Mesenchymal stem cell (in vitro differentiated cells and primary cell): ENCODE measurements at regions not wholly inside any gene's neighbourhood (a gene's known extent, or its start where the extent isn't known, plus 50 kb on each side); places are given as distances from the start of the nearest gene placed in this dataset.

ENCODE experiments used
- DNase-seq: peaks from one replicate; pipeline ENCODE4 v3.0.0-alpha.2; 2013
- H2AFZ ChIP-seq: one replicate; pipeline ENCODE4 v1.6.1; 2013; ENCODE audit warnings: low read depth, mild to moderate bottlenecking, control low read depth, inconsistent platforms, low read length, moderate library complexity
- H2AK5ac ChIP-seq: 2 replicates; pipeline ENCODE4 v1.6.1; 2013; ENCODE audit warnings: low read length, moderate library complexity, mild to moderate bottlenecking, inconsistent platforms; ENCODE audit not compliant: severe bottlenecking
- H2BK120ac ChIP-seq: one replicate; pipeline ENCODE4 v1.6.1; 2013; ENCODE audit warnings: low read depth, mild to moderate bottlenecking, inconsistent platforms, low read length, moderate library complexity
- H2BK12ac ChIP-seq, 2 experiments: one replicate each; pipeline ENCODE4 v1.6.1; 2013; ENCODE audit warnings: inconsistent platforms in 2 of 2, low read length in 2 of 2, mild to moderate bottlenecking in 2 of 2, moderate library complexity in 2 of 2, control low read depth in 1 of 2
- H2BK15ac ChIP-seq: one replicate; pipeline ENCODE4 v1.6.1; 2013; ENCODE audit warnings: mild to moderate bottlenecking, low read depth, inconsistent platforms; ENCODE audit not compliant: poor library complexity, severe bottlenecking
- H2BK5ac ChIP-seq: 2 replicates; pipeline ENCODE4 v1.6.1; 2013; ENCODE audit warnings: low read depth, mild to moderate bottlenecking, low read length, control low read depth, inconsistent platforms; ENCODE audit not compliant: poor library complexity, severe bottlenecking
- H3K14ac ChIP-seq, 2 experiments: one replicate each; pipeline ENCODE4 v1.6.1; 2013; ENCODE audit warnings: inconsistent platforms in 2 of 2, low read length in 2 of 2, control low read depth in 1 of 2, mild to moderate bottlenecking in 1 of 2, moderate library complexity in 1 of 2
- H3K18ac ChIP-seq, 2 experiments: one replicate each; pipeline ENCODE4 v1.6.1; 2013; ENCODE audit warnings: inconsistent platforms in 2 of 2, low read length in 2 of 2, control low read depth in 1 of 2, low read depth in 1 of 2, mild to moderate bottlenecking in 1 of 2
- H3K23ac ChIP-seq, 2 experiments: one replicate each; pipeline ENCODE4 v1.6.1; 2013; ENCODE audit warnings: inconsistent platforms in 2 of 2, low read length in 2 of 2, mild to moderate bottlenecking in 2 of 2, moderate library complexity in 2 of 2, control low read depth in 1 of 2
- H3K27ac ChIP-seq: 2 replicates; pipeline ENCODE4 v1.5.1; 2013; ENCODE audit warnings: mild to moderate bottlenecking, moderate library complexity, low read length, control low read depth, inconsistent platforms; ENCODE audit not compliant: poor library complexity, severe bottlenecking
- H3K27me3 ChIP-seq, 2 experiments: 2 replicates each; pipeline versions ENCODE4 v1.6.1 to v1.7.0; 2013; ENCODE audit warnings: low read length in 2 of 2, mild to moderate bottlenecking in 2 of 2, moderate library complexity in 2 of 2, control low read depth in 1 of 2, inconsistent platforms in 1 of 2; ENCODE audit not compliant: control insufficient read depth in 1 of 2, insufficient read depth in 1 of 2
- H3K36me3 ChIP-seq, 2 experiments: 2 replicates each; pipeline versions ENCODE4 v1.6.1 to v1.7.0; 2013; ENCODE audit warnings: low read length in 2 of 2, control low read depth in 1 of 2, inconsistent platforms in 1 of 2, low read depth in 1 of 2, mild to moderate bottlenecking in 1 of 2; ENCODE audit not compliant: insufficient read depth in 2 of 2, control insufficient read depth in 1 of 2
- H3K4ac ChIP-seq, 2 experiments: one replicate each; pipeline ENCODE4 v1.6.1; 2013; ENCODE audit warnings: inconsistent platforms in 2 of 2, low read length in 2 of 2, mild to moderate bottlenecking in 2 of 2, moderate library complexity in 2 of 2, control low read depth in 1 of 2, low read depth in 1 of 2
- H3K4me1 ChIP-seq: 2 replicates; pipeline ENCODE4 v1.6.1; 2013; ENCODE audit warnings: low read depth, low read length, control low read depth; ENCODE audit not compliant: control insufficient read depth, insufficient read depth
- H3K4me2 ChIP-seq: 2 replicates; pipeline ENCODE4 v1.6.1; 2013; ENCODE audit warnings: low read length, mild to moderate bottlenecking, inconsistent platforms; ENCODE audit not compliant: poor library complexity, severe bottlenecking
- H3K4me3 ChIP-seq, 2 experiments: 2 replicates each; pipeline versions ENCODE4 v1.5.1 to v1.7.0; 2013; ENCODE audit warnings: low read length in 2 of 2, mild to moderate bottlenecking in 2 of 2, control low read depth in 1 of 2, low read depth in 1 of 2; ENCODE audit not compliant: insufficient read depth in 1 of 2
- H3K79me1 ChIP-seq: replicated peaks from 2 replicates; pipeline ENCODE4 v1.6.1; 2013; ENCODE audit warnings: mild to moderate bottlenecking, control low read depth, low read length, inconsistent platforms; ENCODE audit not compliant: poor library complexity, severe bottlenecking
- H3K9ac ChIP-seq: 2 replicates; pipeline ENCODE4 v1.7.0; 2013; ENCODE audit warnings: mild to moderate bottlenecking, low read length, moderate library complexity
- H3K9me3 ChIP-seq: 2 replicates; pipeline ENCODE4 v1.7.0; 2013; ENCODE audit warnings: mild to moderate bottlenecking, low read length; ENCODE audit not compliant: control insufficient read depth
- H4K8ac ChIP-seq: one replicate; pipeline ENCODE4 v1.6.1; 2013; ENCODE audit warnings: inconsistent platforms, mild to moderate bottlenecking, low read length, moderate library complexity
- H4K91ac ChIP-seq: one replicate; pipeline ENCODE4 v1.6.1; 2013; ENCODE audit warnings: mild to moderate bottlenecking, low read length, inconsistent platforms
- WGBS: methylation state at CpG from one replicate; pipeline ENCODE4 v1.1.7; 2013; ENCODE audit warnings: mixed read lengths; 5-methylcytosine and 5-hydroxymethylcytosine counted together

- H3K23ac ChIP-seq = no peak overlapping the region
- no peak overlapping the region for H4K91ac ChIP-seq
- no peaks in the 10 kb centered on the region for H3K36me3 ChIP-seq
- 25% methylated on average over 23 of the region's 23 CpGs for WGBS
- H3K14ac ChIP-seq = no peak overlapping the region
- no peak overlapping the region for H2AFZ ChIP-seq
- H2BK15ac ChIP-seq = no peak overlapping the region
- no peak overlapping the region for H2BK5ac ChIP-seq
- H2AK5ac ChIP-seq = no peak overlapping the region
- H3K9ac ChIP-seq = peak overlapping the region; percentile 54
- peak overlapping the region in 1 of 2 experiments; percentile 73 for H3K4me3 ChIP-seq
- no peak overlapping the region for H3K18ac ChIP-seq
- no peaks in the 10 kb centered on the region for H3K9me3 ChIP-seq
- no peak overlapping the region for H3K27ac ChIP-seq
- peaks cover 10 to 14% of the 10 kb centered on the region in 2 experiments for H3K27me3 ChIP-seq
- H3K4me1 ChIP-seq = peaks cover 4% of the 10 kb centered on the region
- no peak overlapping the region for H3K4ac ChIP-seq
- no peak overlapping the region for H2BK120ac ChIP-seq
- peak overlapping the region; percentile 84 for H3K4me2 ChIP-seq
- no peak overlapping the region for H2BK12ac ChIP-seq
- no peaks in the 10 kb centered on the region for H3K79me1 ChIP-seq
- no peak overlapping the region for H4K8ac ChIP-seq
- peak; percentile 76 for DNase-seq
Measured at GRCh38 chr6:27547157-27548075, 74.5 kb upstream of the ZNF184 start.

- Histone ChIP-seq H2BK120ac (no peak overlapping the region), H4K91ac (no peak overlapping the region), H3K27ac (no peak overlapping the region), H2AK5ac (no peak overlapping the region), H3K27me3 (peaks cover 16% of the 10 kb centered on the region in 2 experiments), H4K8ac (no peak overlapping the region), H3K14ac (no peak overlapping the region), H3K18ac (no peak overlapping the region), H3K4me1 (peaks cover 3% of the 10 kb centered on the region), H3K4me2 (no peak overlapping the region), H3K79me1 (no peaks in the 10 kb centered on the region), H3K23ac (no peak overlapping the region), H3K36me3 (no peaks in the 10 kb centered on the region), H3K9me3 (peaks cover 3% of the 10 kb centered on the region), H2BK5ac (no peak overlapping the region), H2BK15ac (no peak overlapping the region), H2AFZ (no peak overlapping the region), H2BK12ac (no peak overlapping the region), H3K4me3 (no peak overlapping the region), H3K9ac (no peak overlapping the region), H3K4ac (no peak overlapping the region)
- WGBS = 100% methylated on average over 1 of the region's 7 CpGs
- no peak for DNase-seq
Measured at GRCh38 chr6:27546522-27546921, 73.6 kb upstream of the ZNF184 start.

- H3K4ac ChIP-seq = no peak overlapping the region
- peak; percentile 71 for DNase-seq
- H2BK5ac ChIP-seq = no peak overlapping the region
- H3K9me3 ChIP-seq = peaks cover 3% of the 10 kb centered on the region
- H3K27ac ChIP-seq = no peak overlapping the region
- H3K36me3 ChIP-seq = no peaks in the 10 kb centered on the region
- no peak overlapping the region for H2AFZ ChIP-seq
- peaks cover 11 to 20% of the 10 kb centered on the region in 2 experiments for H3K27me3 ChIP-seq
- H2BK12ac ChIP-seq = no peak overlapping the region
- H2BK120ac ChIP-seq = no peak overlapping the region
- H4K8ac ChIP-seq = no peak overlapping the region
- peak overlapping the region; percentile 34 for H3K9ac ChIP-seq
- H2AK5ac ChIP-seq = no peak overlapping the region
- peak overlapping the region; percentile 69 for H3K4me2 ChIP-seq
- no peak overlapping the region for H2BK15ac ChIP-seq
- H3K23ac ChIP-seq = no peak overlapping the region
- H4K91ac ChIP-seq = no peak overlapping the region
- H3K14ac ChIP-seq = no peak overlapping the region
- peak overlapping the region; percentile 8 to 76 for H3K4me3 ChIP-seq
- 4% methylated on average over 29 of the region's 32 CpGs for WGBS
- no peak overlapping the region for H3K18ac ChIP-seq
- H3K4me1 ChIP-seq = peaks cover 3% of the 10 kb centered on the region
- no peaks in the 10 kb centered on the region for H3K79me1 ChIP-seq
Measured at GRCh38 chr6:27545271-27546046, 72.6 kb upstream of the ZNF184 start.
